B cell (primary cell): ENCODE measurements at regions not wholly inside any gene's neighbourhood (a gene's known extent, or its start where the extent isn't known, plus 50 kb on each side); places are given as distances from the start of the nearest gene placed in this dataset.

Experiments used
- ATAC-seq: fragments of 200-7000 bp; cut with Tn5 transposase; one replicate; pipeline ENCODE4 v1.10.0; 2021; ENCODE audit warnings: low read depth, mild to moderate bottlenecking, moderate number of reproducible peaks, moderate library complexity
- CTCF ChIA-PET: fragments of 350-600 bp; sonication (Branson Sonifier 250); formaldehyde crosslinking; loops from one replicate; lab custom pipeline; 2021; ENCODE audit warnings: antibody characterized with exemption, inconsistent platforms; lab: Charles Lee
- POLR2A ChIA-PET: fragments of 350-600 bp; sonication (Branson Sonifier 250); formaldehyde crosslinking; loops from one replicate; lab custom pipeline; 2021; ENCODE audit warnings: antibody characterized with exemption; lab: Charles Lee
- DNase-seq: peaks from one replicate; pipeline ENCODE4 v3.0.0; 2013
- H2AFZ ChIP-seq: 2 replicates; pipeline ENCODE4 v1.6.1; 2012; ENCODE audit warnings: mild to moderate bottlenecking, low read depth, low read length; ENCODE audit not compliant: insufficient read depth, poor library complexity, severe bottlenecking
- H3K27ac ChIP-seq, 2 donors: 1 replicate in 1 of 2; 2 replicates in 1 of 2; pipeline ENCODE4 v1.5.1; 2012 to 2013; ENCODE audit warnings: low read length in 2 of 2, mild to moderate bottlenecking in 2 of 2, moderate library complexity in 1 of 2
- H3K27me3 ChIP-seq, 4 experiments: fragments of 200-600 bp in 1 of 4; sonication (generic) in 1 of 4; replicated peaks in 1 of 4; 1 replicate in 2 of 4; 2 replicates in 2 of 4; pipeline versions ENCODE4 v1.6.1 to v1.7.0; 2013 to 2016; ENCODE audit warnings: low read length in 3 of 4, mild to moderate bottlenecking in 2 of 4, mixed read lengths in 1 of 4, moderate library complexity in 1 of 4; ENCODE audit not compliant: insufficient read depth in 4 of 4, control insufficient read depth in 3 of 4; ENCODE audit errors: control extremely low read depth in 1 of 4
- H3K36me3 ChIP-seq, 2 experiments: replicated peaks in 1 of 2; 1 replicate in 1 of 2; 2 replicates in 1 of 2; pipeline versions ENCODE4 v1.6.1 to v1.7.1; 2013; ENCODE audit warnings: low read length in 1 of 2; ENCODE audit not compliant: insufficient read depth in 2 of 2, control insufficient read depth in 1 of 2; ENCODE audit errors: control extremely low read depth in 1 of 2, extremely low read depth in 1 of 2
- H3K4me1 ChIP-seq, 2 donors: fragments of 200-600 bp in 1 of 2; sonication (generic) in 1 of 2; 1 replicate in 1 of 2; 2 replicates in 1 of 2; pipeline versions ENCODE4 v1.5.1 to v1.6.1; 2013 to 2017; ENCODE audit warnings: low read length in 2 of 2; ENCODE audit not compliant: control insufficient read depth in 2 of 2, insufficient read depth in 2 of 2
- H3K4me2 ChIP-seq: replicated peaks from 2 replicates; pipeline ENCODE3; 2012; ENCODE audit warnings: mild to moderate bottlenecking, low read depth, low read length; ENCODE audit not compliant: poor library complexity, severe bottlenecking
- H3K4me3 ChIP-seq, 5 experiments: fragments of 200-600 bp in 1 of 5; sonication (generic) in 1 of 5; 1 replicate in 3 of 5; 2 replicates in 2 of 5; pipeline versions ENCODE4 v1.5.1 to v1.7.0; 2011 to 2016; ENCODE audit warnings: low read length in 4 of 5, mild to moderate bottlenecking in 4 of 5, low read depth in 2 of 5, control low read depth in 1 of 5, moderate library complexity in 1 of 5; ENCODE audit not compliant: insufficient read depth in 1 of 5; ENCODE audit errors: control extremely low read depth in 1 of 5, extremely low read depth in 1 of 5
- H3K79me2 ChIP-seq: fragments of 200-600 bp; sonication (generic); one replicate; pipeline ENCODE4 v1.6.0; 2016; ENCODE audit warnings: low read length; ENCODE audit not compliant: control insufficient read depth, insufficient read depth
- H3K9ac ChIP-seq: fragments of 200-600 bp; sonication (generic); 2 replicates; pipeline ENCODE4 v1.6.1; 2017; ENCODE audit warnings: mild to moderate bottlenecking, low read length, moderate library complexity
- H3K9me3 ChIP-seq, 3 donors: one replicate each; pipeline versions ENCODE4 v1.6.1 to v1.7.1; 2013; ENCODE audit warnings: low read length in 2 of 3; ENCODE audit not compliant: control insufficient read depth in 2 of 3, insufficient read depth in 1 of 3; ENCODE audit errors: control extremely low read depth in 1 of 3
- H4K20me1 ChIP-seq: 2 replicates; pipeline ENCODE4 v1.6.0; 2012; ENCODE audit warnings: mild to moderate bottlenecking, low read length; ENCODE audit not compliant: insufficient read depth, control insufficient read depth, poor library complexity, severe bottlenecking
- H3K27ac Mint-ChIP-seq: one replicate; pipeline ENCODE4 v1.8.0; 2021; ENCODE audit warnings: mixed read lengths
- H3K27me3 Mint-ChIP-seq: one replicate; pipeline ENCODE4 v1.8.0; 2021; ENCODE audit warnings: mixed read lengths
- H3K4me1 Mint-ChIP-seq: one replicate; pipeline ENCODE4 v1.8.0; 2021; ENCODE audit warnings: mixed read lengths
- H3K4me3 Mint-ChIP-seq: one replicate; pipeline ENCODE4 v1.8.0; 2021; ENCODE audit warnings: mixed read lengths
- H3K9me3 Mint-ChIP-seq: one replicate; pipeline ENCODE4 v1.8.0; 2022; ENCODE audit warnings: mixed read lengths; ENCODE audit not compliant: insufficient read depth
- EZH2 ChIP-seq: IDR thresholded peaks from 2 replicates; pipeline ENCODE4 v1.6.1; 2012; ENCODE audit warnings: borderline replicate concordance, low read depth, mild to moderate bottlenecking, moderate library complexity, low read length; ENCODE audit not compliant: insufficient read depth, poor library complexity, severe bottlenecking
- WGBS: methylation state at CpG from one replicate; pipeline ENCODE4 v1.1.5; 2013; ENCODE audit warnings: missing lambda C conversion rate; ENCODE audit not compliant: insufficient coverage; 5-methylcytosine and 5-hydroxymethylcytosine counted together
- intact Hi-C: fragments of 100-400 bp; cut with micrococcal nuclease; formaldehyde crosslinking; loops from one replicate; pipeline ENCODE4 v1.10.0; 2022
- TF ChIP-seq, protein P1 (sequence below): fragments of 200-600 bp; IDR thresholded peaks from one replicate; pipeline ENCODE4 v1.8.0; 2022; ENCODE audit warnings: antibody characterized with exemption, mild to moderate bottlenecking

DNA sequence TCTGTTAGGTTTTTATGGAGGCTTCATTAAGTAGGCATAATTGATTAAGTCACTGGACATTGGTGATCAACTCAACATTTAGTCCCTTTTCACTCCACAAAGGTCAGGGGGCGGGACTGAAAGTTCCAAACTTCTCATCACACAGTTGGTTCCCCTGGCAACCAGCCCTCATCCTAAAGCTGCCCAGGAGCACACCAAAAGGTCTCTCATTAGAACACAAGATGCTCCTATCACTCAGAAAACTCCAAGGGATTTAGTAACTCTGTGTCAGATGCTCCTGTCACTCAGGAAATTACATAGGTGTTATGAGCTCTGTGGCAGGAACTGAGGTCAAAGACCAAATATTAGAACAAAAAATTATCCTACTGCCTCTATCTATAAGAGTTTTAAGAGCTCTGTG is 321.5 kb downstream of the OTOL1 start:
- no peak overlapping the region for H3K27ac ChIP-seq
- no peaks in the 10 kb centered on the region for H4K20me1 ChIP-seq
- ATAC-seq: no peak
- WGBS: 91% methylated on average over 1 of the region's 1 CpG
- H3K9me3 Mint-ChIP-seq: peaks cover 5% of the 10 kb centered on the region
- H3K9me3 ChIP-seq: no peaks in the 10 kb centered on the region
- TF ChIP-seq, protein P1, sequence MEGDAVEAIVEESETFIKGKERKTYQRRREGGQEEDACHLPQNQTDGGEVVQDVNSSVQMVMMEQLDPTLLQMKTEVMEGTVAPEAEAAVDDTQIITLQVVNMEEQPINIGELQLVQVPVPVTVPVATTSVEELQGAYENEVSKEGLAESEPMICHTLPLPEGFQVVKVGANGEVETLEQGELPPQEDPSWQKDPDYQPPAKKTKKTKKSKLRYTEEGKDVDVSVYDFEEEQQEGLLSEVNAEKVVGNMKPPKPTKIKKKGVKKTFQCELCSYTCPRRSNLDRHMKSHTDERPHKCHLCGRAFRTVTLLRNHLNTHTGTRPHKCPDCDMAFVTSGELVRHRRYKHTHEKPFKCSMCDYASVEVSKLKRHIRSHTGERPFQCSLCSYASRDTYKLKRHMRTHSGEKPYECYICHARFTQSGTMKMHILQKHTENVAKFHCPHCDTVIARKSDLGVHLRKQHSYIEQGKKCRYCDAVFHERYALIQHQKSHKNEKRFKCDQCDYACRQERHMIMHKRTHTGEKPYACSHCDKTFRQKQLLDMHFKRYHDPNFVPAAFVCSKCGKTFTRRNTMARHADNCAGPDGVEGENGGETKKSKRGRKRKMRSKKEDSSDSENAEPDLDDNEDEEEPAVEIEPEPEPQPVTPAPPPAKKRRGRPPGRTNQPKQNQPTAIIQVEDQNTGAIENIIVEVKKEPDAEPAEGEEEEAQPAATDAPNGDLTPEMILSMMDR: no peak
- no peak for TF ChIP-seq EZH2
- no peak overlapping the region for H3K4me3 ChIP-seq
- no peaks in the 10 kb centered on the region for H3K27me3 ChIP-seq
- no peak overlapping the region for H3K4me3 Mint-ChIP-seq
- H3K4me1 ChIP-seq: no peaks in the 10 kb centered on the region
- H3K79me2 ChIP-seq: no peaks in the 10 kb centered on the region
- H3K36me3 ChIP-seq: no peaks in the 10 kb centered on the region
- ChIA-PET CTCF (no interaction called here), POLR2A (no interaction called here)
- no peak overlapping the region for H3K27ac Mint-ChIP-seq
- no peak overlapping the region for H3K4me2 ChIP-seq
- H2AFZ ChIP-seq: no peak overlapping the region
- H3K4me1 Mint-ChIP-seq: no peaks in the 10 kb centered on the region
- no peak for DNase-seq
- intact Hi-C loops: no loop called here
- H3K27me3 Mint-ChIP-seq: no peaks in the 10 kb centered on the region
- H3K9ac ChIP-seq: no peak overlapping the region

DNA sequence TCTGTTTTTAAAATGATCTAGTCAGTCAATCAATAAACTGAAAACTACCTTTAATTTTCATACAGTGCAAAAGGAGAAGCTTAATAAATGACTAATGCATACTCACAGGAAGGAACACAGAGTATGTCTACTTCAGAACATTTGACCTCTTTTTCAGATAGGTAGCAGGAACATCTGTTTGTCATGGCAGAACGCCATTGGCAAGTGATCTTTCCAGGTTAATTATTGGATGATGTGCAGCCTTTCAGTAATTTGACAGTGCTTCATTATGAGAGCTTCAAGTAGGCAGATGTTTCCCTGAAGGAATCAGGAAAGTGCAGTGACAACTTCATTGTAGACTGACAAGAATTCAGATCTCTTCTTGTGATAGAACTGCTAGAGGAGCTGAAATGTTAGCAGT is 325.0 kb downstream of the OTOL1 start:
- H3K4me3 Mint-ChIP-seq: no peak overlapping the region
- H3K27ac Mint-ChIP-seq: no peak overlapping the region
- H3K4me3 ChIP-seq: no peak overlapping the region
- TF ChIP-seq EZH2: no peak
- TF ChIP-seq, protein P1: no peak
- ChIA-PET CTCF (no interaction called here), POLR2A (no interaction called here)
- no peaks in the 10 kb centered on the region for H3K79me2 ChIP-seq
- 20% methylated on average over 1 of the region's 1 CpG for WGBS
- no peak overlapping the region for H2AFZ ChIP-seq
- DNase-seq: no peak
- intact Hi-C loops: no loop called here
- H3K4me1 Mint-ChIP-seq: no peaks in the 10 kb centered on the region
- H3K36me3 ChIP-seq: no peaks in the 10 kb centered on the region
- H4K20me1 ChIP-seq: no peaks in the 10 kb centered on the region
- ATAC-seq: no peak
- no peaks in the 10 kb centered on the region for H3K27me3 Mint-ChIP-seq
- H3K9ac ChIP-seq: no peak overlapping the region
- H3K4me2 ChIP-seq: no peak overlapping the region
- peaks cover 2% of the 10 kb centered on the region for H3K9me3 Mint-ChIP-seq
- H3K9me3 ChIP-seq: no peaks in the 10 kb centered on the region
- H3K4me1 ChIP-seq: no peaks in the 10 kb centered on the region
- no peak overlapping the region for H3K27ac ChIP-seq
- no peaks in the 10 kb centered on the region for H3K27me3 ChIP-seq
